ENCODE measurements at regions not wholly inside any gene's neighbourhood (a gene's known extent, or its start where the extent isn't known, plus 50 kb on each side); places are given as distances from the start of the nearest gene placed in this dataset.

DNA sequence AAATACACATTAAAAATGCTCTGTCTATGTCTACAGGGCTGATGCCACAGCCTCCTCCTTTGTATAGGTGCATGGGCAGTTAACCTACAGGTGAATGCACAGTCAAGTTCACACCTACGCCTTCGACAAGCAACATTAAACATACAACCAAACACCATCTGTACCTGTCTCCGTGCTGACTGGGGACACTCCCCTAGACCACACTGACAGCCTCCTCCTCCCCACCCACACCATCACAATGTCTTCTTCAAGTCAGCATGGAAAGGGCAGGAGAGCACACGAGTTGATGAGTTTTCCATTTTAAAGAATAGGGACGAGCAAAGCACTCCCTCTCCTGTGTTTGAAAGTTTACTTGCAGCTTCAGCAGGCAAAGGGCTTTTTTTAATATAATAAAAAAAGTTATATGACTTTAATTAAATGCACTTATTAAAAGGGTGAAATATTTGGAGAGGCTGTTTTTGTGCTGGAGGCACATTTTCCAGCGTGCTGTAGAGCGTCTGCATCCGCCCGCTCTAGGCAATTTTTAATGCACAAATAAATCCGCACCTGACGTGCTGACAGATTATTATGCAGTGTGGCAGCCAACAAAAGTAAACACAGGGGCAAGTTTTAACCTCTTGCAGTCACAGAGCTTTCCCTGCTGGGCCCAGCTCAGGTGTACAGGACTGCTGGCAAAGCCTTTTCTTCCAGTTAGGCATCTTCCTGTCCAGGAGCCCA lies 367.9 kb downstream of the SOX9 start:
- intact Hi-C loops (cut with micrococcal nuclease; ENCODE audit: unreplicated experiment) = no loop called here
- H3K4me1 ChIP-seq (ENCODE audit: insufficient read depth, low read length, poor library complexity, severe bottlenecking) = no peaks in the 10 kb centered on the region
- DNase-seq (ENCODE audit: low spot score) = no peak
- H3K4me3 ChIP-seq (ENCODE audit: low read depth, low read length, poor library complexity, severe bottlenecking) = no peak overlapping the region
- TF ChIP-seq, protein P1, sequence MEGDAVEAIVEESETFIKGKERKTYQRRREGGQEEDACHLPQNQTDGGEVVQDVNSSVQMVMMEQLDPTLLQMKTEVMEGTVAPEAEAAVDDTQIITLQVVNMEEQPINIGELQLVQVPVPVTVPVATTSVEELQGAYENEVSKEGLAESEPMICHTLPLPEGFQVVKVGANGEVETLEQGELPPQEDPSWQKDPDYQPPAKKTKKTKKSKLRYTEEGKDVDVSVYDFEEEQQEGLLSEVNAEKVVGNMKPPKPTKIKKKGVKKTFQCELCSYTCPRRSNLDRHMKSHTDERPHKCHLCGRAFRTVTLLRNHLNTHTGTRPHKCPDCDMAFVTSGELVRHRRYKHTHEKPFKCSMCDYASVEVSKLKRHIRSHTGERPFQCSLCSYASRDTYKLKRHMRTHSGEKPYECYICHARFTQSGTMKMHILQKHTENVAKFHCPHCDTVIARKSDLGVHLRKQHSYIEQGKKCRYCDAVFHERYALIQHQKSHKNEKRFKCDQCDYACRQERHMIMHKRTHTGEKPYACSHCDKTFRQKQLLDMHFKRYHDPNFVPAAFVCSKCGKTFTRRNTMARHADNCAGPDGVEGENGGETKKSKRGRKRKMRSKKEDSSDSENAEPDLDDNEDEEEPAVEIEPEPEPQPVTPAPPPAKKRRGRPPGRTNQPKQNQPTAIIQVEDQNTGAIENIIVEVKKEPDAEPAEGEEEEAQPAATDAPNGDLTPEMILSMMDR (conservative IDR thresholded peaks at IDR 0.05; ENCODE audit: low read depth, low read length) = no peak
- no peak for TF ChIP-seq EZH2 (IDR thresholded peaks at IDR 0.05; ENCODE audit: borderline replicate concordance, low read depth, low read length, poor library complexity, severe bottlenecking)
- H3K27ac ChIP-seq (ENCODE audit: low read depth, low read length, poor library complexity, severe bottlenecking) = no peak overlapping the region
- no TSS peak for BruUV-seq (replicated peaks)
- H3K36me3 ChIP-seq (ENCODE audit: insufficient read depth, low read length, poor library complexity, severe bottlenecking) = no peaks in the 10 kb centered on the region
- ChIA-PET CTCF (no interaction called here), POLR2A (ENCODE audit: low non-redundant PET) (interaction anchor here (0.6 kb wide), 1 partner anchor 59 kb away, joined by 7 read pairs; no protein-coding TSS in a partner anchor)
- no peaks in the 10 kb centered on the region for H3K9me3 ChIP-seq (ENCODE audit: low read depth, low read length, poor library complexity, severe bottlenecking)
- no peaks in the 10 kb centered on the region for H3K27me3 ChIP-seq (replicated peaks; ENCODE audit: insufficient read depth, low read depth, low read length, poor library complexity)

DNA sequence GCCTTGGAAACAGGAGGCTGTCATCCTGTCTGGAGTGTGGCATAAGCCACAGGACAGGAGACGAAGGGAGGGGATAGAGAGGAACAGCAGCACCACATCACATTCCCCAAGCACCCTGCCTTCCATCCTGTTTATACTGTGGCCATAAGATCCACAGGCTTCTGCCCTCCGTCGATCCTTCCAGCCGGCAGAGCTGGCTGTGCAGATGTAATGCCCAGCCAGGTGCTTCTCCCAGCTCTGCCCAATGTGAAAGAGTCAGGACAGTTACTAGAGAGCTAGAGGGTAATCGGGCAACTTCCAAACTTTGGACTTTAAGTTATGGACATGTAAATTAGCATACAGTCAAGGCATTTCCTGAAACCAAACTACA lies 368.4 kb downstream of the SOX9 start:
- POLR2A ChIA-PET (ENCODE audit: low non-redundant PET) = no interaction called here
- no peak for DNase-seq (ENCODE audit: low spot score)

DNA sequence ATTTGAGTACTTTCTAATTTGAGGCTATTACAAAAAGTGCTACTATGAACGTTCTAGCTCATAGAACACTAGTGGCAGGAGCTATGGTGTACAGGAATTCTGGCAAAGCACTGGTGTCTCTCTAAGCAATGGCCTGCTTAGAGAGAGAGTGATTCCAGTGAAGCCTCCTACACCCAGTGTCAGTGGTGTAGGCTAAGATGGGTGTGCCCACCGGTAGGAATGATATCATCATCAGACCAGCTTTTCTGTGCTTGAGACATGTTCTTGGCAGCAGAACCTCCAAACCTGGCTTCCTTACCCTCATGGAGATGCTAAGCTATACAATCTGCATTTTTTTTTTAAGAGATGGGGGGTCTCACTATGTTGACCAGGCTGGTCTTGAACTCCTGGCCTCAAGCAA lies 370.3 kb downstream of the SOX9 start:
- ChIA-PET CTCF (no interaction called here), POLR2A (ENCODE audit: low non-redundant PET) (no interaction called here)
- no TSS peak for BruUV-seq (replicated peaks)
- H3K36me3 ChIP-seq (ENCODE audit: insufficient read depth, low read length, poor library complexity, severe bottlenecking) = no peaks in the 10 kb centered on the region
- H3K27ac ChIP-seq (ENCODE audit: low read depth, low read length, poor library complexity, severe bottlenecking) = no peak overlapping the region
- H3K27me3 ChIP-seq (replicated peaks; ENCODE audit: insufficient read depth, low read depth, low read length, poor library complexity) = no peaks in the 10 kb centered on the region
- intact Hi-C loops (cut with micrococcal nuclease; ENCODE audit: unreplicated experiment) = no loop called here
- no peak for DNase-seq (ENCODE audit: low spot score)
- H3K4me3 ChIP-seq (ENCODE audit: low read depth, low read length, poor library complexity, severe bottlenecking) = no peak overlapping the region
- no peak for TF ChIP-seq EZH2 (IDR thresholded peaks at IDR 0.05; ENCODE audit: borderline replicate concordance, low read depth, low read length, poor library complexity, severe bottlenecking)
- TF ChIP-seq, protein P1 (conservative IDR thresholded peaks at IDR 0.05; ENCODE audit: low read depth, low read length) = no peak
- no peaks in the 10 kb centered on the region for H3K9me3 ChIP-seq (ENCODE audit: low read depth, low read length, poor library complexity, severe bottlenecking)
- H3K4me1 ChIP-seq (ENCODE audit: insufficient read depth, low read length, poor library complexity, severe bottlenecking) = no peaks in the 10 kb centered on the region

More for the DNA sequence above, 368.4 kb downstream of the SOX9 start:
- Histone ChIP-seq H3K36me3 (ENCODE audit: insufficient read depth, low read length, poor library complexity, severe bottlenecking) (no peaks in the 10 kb centered on the region), H3K4me1 (ENCODE audit: insufficient read depth, low read length, poor library complexity, severe bottlenecking) (no peaks in the 10 kb centered on the region), H3K27me3 (replicated peaks; ENCODE audit: insufficient read depth, low read depth, low read length, poor library complexity) (no peaks in the 10 kb centered on the region), H3K9me3 (ENCODE audit: low read depth, low read length, poor library complexity, severe bottlenecking) (no peaks in the 10 kb centered on the region), H3K27ac (ENCODE audit: low read depth, low read length, poor library complexity, severe bottlenecking) (no peak overlapping the region), H3K4me3 (ENCODE audit: low read depth, low read length, poor library complexity, severe bottlenecking) (no peak overlapping the region)
- no peak for TF ChIP-seq EZH2 (IDR thresholded peaks at IDR 0.05; ENCODE audit: borderline replicate concordance, low read depth, low read length, poor library complexity, severe bottlenecking)
- TF ChIP-seq, protein P1 (conservative IDR thresholded peaks at IDR 0.05; ENCODE audit: low read depth, low read length) = no peak
- CTCF ChIA-PET = no interaction called here
- no TSS peak for BruUV-seq (replicated peaks)
- intact Hi-C loops (cut with micrococcal nuclease; ENCODE audit: unreplicated experiment) = no loop called here

Measured in A673 (cell line).